OCI-LY3 (cell line): ENCODE measurements at regions not wholly inside any gene's neighbourhood (a gene's known extent, or its start where the extent isn't known, plus 50 kb on each side); places are given as distances from the start of the nearest gene placed in this dataset.

ENCODE experiments used
- CTCF ChIP-seq: fragments of 200-600, 300-600 bp; sonication (generic); IDR thresholded peaks from 2 replicates; pipeline ENCODE4 v1.5.1; 2014; ENCODE audit warnings: antibody characterized with exemption, low read length, low read depth
- EZH2phosphoT487 ChIP-seq: fragments of 200-600 bp; shearing (Covaris generic); IDR thresholded peaks from 2 replicates; pipeline ENCODE4 v1.6.1; 2018; ENCODE audit warnings: antibody characterized with exemption, mixed run types, low read depth

- no peak for TF ChIP-seq CTCF
- TF ChIP-seq EZH2phosphoT487 = no peak
These were observed 50.8 kb upstream of the BTRC start for GRCh38 chr10:101303087-101303703.
